ENCODE measurements at regions not wholly inside any gene's neighbourhood (a gene's known extent, or its start where the extent isn't known, plus 50 kb on each side); places are given as distances from the start of the nearest gene placed in this dataset.

GRCh38 chr13:74444161-74444571, 310.0 kb upstream of the KLF12 start:
- no peak for DNase-seq (ENCODE audit: low spot score)

- DNase-seq (ENCODE audit: low spot score) = no peak
Measured at GRCh38 chr13:74443631-74444030, 309.4 kb upstream of the KLF12 start.

- no peak for DNase-seq (ENCODE audit: low spot score)
Measured at GRCh38 chr13:74442751-74443150, 308.5 kb upstream of the KLF12 start.

- no peak for DNase-seq (ENCODE audit: low spot score)
Measured at GRCh38 chr13:74438901-74439300, 304.7 kb upstream of the KLF12 start.

- no peak for DNase-seq (ENCODE audit: low spot score)
Measured at GRCh38 chr13:74434782-74435181, 300.6 kb upstream of the KLF12 start.

GRCh38 chr13:74424455-74424854, 290.3 kb upstream of the KLF12 start:
- no peak for DNase-seq (ENCODE audit: low spot score)

GRCh38 chr13:74423434-74423833, 289.2 kb upstream of the KLF12 start:
- no peak for DNase-seq (ENCODE audit: low spot score)

- DNase-seq (ENCODE audit: low spot score) = peak; percentile 85
Measured at GRCh38 chr13:74414458-74414857, 280.3 kb upstream of the KLF12 start.

- DNase-seq (ENCODE audit: low spot score) = no peak
Measured at GRCh38 chr13:74413482-74413881, 279.3 kb upstream of the KLF12 start.

- DNase-seq (ENCODE audit: low spot score) = no peak
Measured at GRCh38 chr13:74409551-74409950, 275.3 kb upstream of the KLF12 start.

- DNase-seq (ENCODE audit: low spot score) = no peak
Measured at GRCh38 chr13:74406420-74406819, 272.2 kb upstream of the KLF12 start.

- DNase-seq (ENCODE audit: low spot score) = no peak
Measured at GRCh38 chr13:74398599-74398998, 264.4 kb upstream of the KLF12 start.

- DNase-seq (ENCODE audit: low spot score) = no peak
Measured at GRCh38 chr13:74389056-74389455, 254.9 kb upstream of the KLF12 start.

- no peak for DNase-seq (ENCODE audit: low spot score)
Measured at GRCh38 chr13:74388626-74389025, 254.4 kb upstream of the KLF12 start.

- DNase-seq (ENCODE audit: low spot score) = no peak
Measured at GRCh38 chr13:74372511-74372910, 238.3 kb upstream of the KLF12 start.

GRCh38 chr13:74367193-74367592, 233.0 kb upstream of the KLF12 start:
- no peak for DNase-seq (ENCODE audit: low spot score)

- no peak for DNase-seq (ENCODE audit: low spot score)
Measured at GRCh38 chr13:74361274-74361673, 227.1 kb upstream of the KLF12 start.

- DNase-seq (ENCODE audit: low spot score) = no peak
Measured at GRCh38 chr13:74346960-74347359, 212.8 kb upstream of the KLF12 start.

- no peak for DNase-seq (ENCODE audit: low spot score)
Measured at GRCh38 chr13:74338341-74338740, 204.1 kb upstream of the KLF12 start.

- no peak for DNase-seq (ENCODE audit: low spot score)
Measured at GRCh38 chr13:74336546-74336945, 202.3 kb upstream of the KLF12 start.

GRCh38 chr13:74335370-74335769, 201.2 kb upstream of the KLF12 start:
- DNase-seq (ENCODE audit: low spot score) = no peak

GRCh38 chr13:74329962-74330361, 195.8 kb upstream of the KLF12 start:
- no peak for DNase-seq (ENCODE audit: low spot score)

GRCh38 chr13:74325106-74325505, 190.9 kb upstream of the KLF12 start:
- DNase-seq (ENCODE audit: low spot score) = no peak

GRCh38 chr13:74324338-74324737, 190.1 kb upstream of the KLF12 start:
- no peak for DNase-seq (ENCODE audit: low spot score)
